ENCODE measurements at regions not wholly inside any gene's neighbourhood (a gene's known extent, or its start where the extent isn't known, plus 50 kb on each side); places are given as distances from the start of the nearest gene placed in this dataset.

DNA sequence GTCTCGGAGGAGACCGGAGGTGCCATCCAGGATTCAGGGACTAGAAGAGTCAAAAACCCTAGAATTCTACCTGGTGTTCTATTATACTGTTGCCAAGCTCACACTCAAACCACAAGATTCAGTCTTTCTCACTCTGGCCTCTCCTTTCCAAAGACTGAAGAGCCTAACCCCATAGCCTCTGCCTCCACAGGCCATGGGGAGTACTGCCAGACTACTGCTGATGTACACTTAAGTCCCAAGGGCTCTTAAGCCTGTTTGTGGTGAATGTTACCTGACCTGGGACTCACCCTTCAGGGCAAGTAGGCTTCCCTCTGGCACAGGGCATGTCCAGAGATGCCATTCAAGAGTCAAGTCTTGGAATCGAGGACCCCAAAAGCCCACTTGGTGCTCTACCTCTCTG is 58.9 kb upstream of the IRS4 start:
- no peak for DNase-seq
